ENCODE measurements at regions not wholly inside any gene's neighbourhood (a gene's known extent, or its start where the extent isn't known, plus 50 kb on each side); places are given as distances from the start of the nearest gene placed in this dataset.

- H3K27me3 Mint-ChIP-seq: no peaks in the 10 kb centered on the region
- peaks cover 2% of the 10 kb centered on the region for H3K9me3 Mint-ChIP-seq
- DNase-seq: no peak
- no peaks in the 10 kb centered on the region for H3K4me1 Mint-ChIP-seq
- TF ChIP-seq CTCF (IDR thresholded peaks at IDR 0.05): no peak
- POLR2A ChIA-PET: no interaction called here
- H3K4me3 Mint-ChIP-seq: no peak overlapping the region
- no peaks in the 10 kb centered on the region for H3K36me3 Mint-ChIP-seq (ENCODE audit: low read depth)
- intact Hi-C loops (cut with micrococcal nuclease): no loop called here
- CTCF ChIA-PET: no interaction called here
- H3K27ac Mint-ChIP-seq: no peak overlapping the region
- ATAC-seq (ENCODE audit: low read depth): no peak
Measured at GRCh38 chr1:79117376-79117775, 110.8 kb upstream of the ADGRL4 start.

GRCh38 chr1:79113836-79114235 is 107.3 kb upstream of the ADGRL4 start:
- Mint-ChIP-seq H3K36me3 (ENCODE audit: low read depth) (no peaks in the 10 kb centered on the region), H3K27ac (no peak overlapping the region), H3K9me3 (peaks cover 2% of the 10 kb centered on the region), H3K4me1 (no peaks in the 10 kb centered on the region), H3K4me3 (no peak overlapping the region), H3K27me3 (no peaks in the 10 kb centered on the region)
- intact Hi-C loops (cut with micrococcal nuclease): no loop called here
- DNase-seq: no peak
- POLR2A ChIA-PET: no interaction called here
- CTCF ChIA-PET: no interaction called here
- TF ChIP-seq CTCF (IDR thresholded peaks at IDR 0.05): no peak
- ATAC-seq (ENCODE audit: low read depth): no peak

- H3K27ac Mint-ChIP-seq: no peak overlapping the region
- no peak for TF ChIP-seq CTCF (IDR thresholded peaks at IDR 0.05)
- H3K36me3 Mint-ChIP-seq (ENCODE audit: low read depth): no peaks in the 10 kb centered on the region
- no peak overlapping the region for H3K4me3 Mint-ChIP-seq
- no peaks in the 10 kb centered on the region for H3K4me1 Mint-ChIP-seq
- DNase-seq: no peak
- intact Hi-C loops (cut with micrococcal nuclease): no loop called here
- H3K9me3 Mint-ChIP-seq: peaks cover 2% of the 10 kb centered on the region
- ChIA-PET POLR2A (no interaction called here), CTCF (no interaction called here)
- ATAC-seq (ENCODE audit: low read depth): no peak
- no peaks in the 10 kb centered on the region for H3K27me3 Mint-ChIP-seq
Measured at GRCh38 chr1:79110749-79111148, 104.2 kb upstream of the ADGRL4 start.

GRCh38 chr1:79109445-79109844 is 102.9 kb upstream of the ADGRL4 start:
- ChIA-PET POLR2A (no interaction called here), CTCF (no interaction called here)
- DNase-seq: no peak
- ATAC-seq (ENCODE audit: low read depth): no peak
- no peaks in the 10 kb centered on the region for H3K36me3 Mint-ChIP-seq (ENCODE audit: low read depth)
- H3K27me3 Mint-ChIP-seq: no peaks in the 10 kb centered on the region
- intact Hi-C loops (cut with micrococcal nuclease): no loop called here
- no peak for TF ChIP-seq CTCF (IDR thresholded peaks at IDR 0.05)
- no peaks in the 10 kb centered on the region for H3K4me1 Mint-ChIP-seq
- H3K27ac Mint-ChIP-seq: no peak overlapping the region
- no peak overlapping the region for H3K4me3 Mint-ChIP-seq
- peaks cover 2% of the 10 kb centered on the region for H3K9me3 Mint-ChIP-seq

GRCh38 chr1:79105500-79105899 is 99.0 kb upstream of the ADGRL4 start:
- POLR2A ChIA-PET: no interaction called here
- no peaks in the 10 kb centered on the region for H3K9me3 Mint-ChIP-seq

More at GRCh38 chr1:79105500-79105899, 99.0 kb upstream of the ADGRL4 start:
- Mint-ChIP-seq H3K27me3 (no peaks in the 10 kb centered on the region), H3K27ac (no peak overlapping the region), H3K4me1 (no peaks in the 10 kb centered on the region), H3K4me3 (no peak overlapping the region), H3K36me3 (ENCODE audit: low read depth) (no peaks in the 10 kb centered on the region)
- intact Hi-C loops (cut with micrococcal nuclease): no loop called here
- no peak for TF ChIP-seq CTCF (IDR thresholded peaks at IDR 0.05)
- ATAC-seq (ENCODE audit: low read depth) (no peak), DNase-seq (no peak)
- CTCF ChIA-PET: no interaction called here
